HCT116 (cell line): ENCODE measurements at regions not wholly inside any gene's neighbourhood (a gene's known extent, or its start where the extent isn't known, plus 50 kb on each side); places are given as distances from the start of the nearest gene placed in this dataset.

Source experiments
- ATAC-seq: fragments of 200-7000 bp; cut with Tn5 transposase; 2 replicates; pipeline ENCODE4 v1.9.1; 2020; ENCODE audit warnings: mild to moderate bottlenecking, moderate library complexity
- BruUV-seq: library from RNA; stranded (reverse); fragments of 400-500 nt; replicated peaks from 2 replicates; lab custom pipeline; 2021; lab: Mats Ljungman, UMichigan
- CTCF ChIA-PET: fragments of 300-600 bp; sonication (Branson Sonifier 250); formaldehyde crosslinking; loops from one replicate; lab custom pipeline; 2021; ENCODE audit warnings: antibody characterized with exemption; lab: Charles Lee
- POLR2A ChIA-PET: fragments of 300-600, 350-600 bp; sonication (Branson Sonifier 250); formaldehyde crosslinking; loops from one replicate; lab custom pipeline; 2021; ENCODE audit warnings: antibody characterized with exemption; lab: Charles Lee
- RAD21 ChIA-PET, 2 experiments: fragments of 300-600 bp; sonication (Branson Sonifier 250); formaldehyde crosslinking; loops; one replicate each; lab custom pipeline; 2023; ENCODE audit warnings: low total read pairs in 2 of 2; ENCODE audit not compliant: uncharacterized antibody in 2 of 2, unreplicated experiment in 2 of 2, low non-redundant PET in 1 of 2; lab: Charles Lee
- DNase-seq: peaks from one replicate; pipeline ENCODE4 v3.0.0-alpha.2; 2010; ENCODE audit warnings: low read depth, low spot score
- H2AFZ ChIP-seq: fragments of 200-600 bp; shearing (Covaris generic), sonication (generic); 2 replicates; pipeline ENCODE4 v1.6.1; 2017; ENCODE audit warnings: low read depth, mixed run types, mixed read lengths, antibody characterized with exemption, low read length; ENCODE audit not compliant: poor library complexity, severe bottlenecking
- H3K27ac ChIP-seq: 2 replicates; pipeline ENCODE4 v1.5.1; 2012; ENCODE audit warnings: low read depth, low read length
- H3K27me3 ChIP-seq: fragments of 200-600 bp; sonication (generic); 2 replicates; pipeline ENCODE4 v1.6.1; 2016; ENCODE audit warnings: mixed run types, low read length, mixed read lengths; ENCODE audit not compliant: insufficient read depth
- H3K36me3 ChIP-seq, 2 experiments: fragments of 200-500 bp in 1 of 2; fragments of 200-600 bp in 1 of 2; sonication (Bioruptor generic) in 1 of 2; sonication (generic) in 1 of 2; 2 replicates each; pipeline versions ENCODE4 v1.5.1 to v1.6.1; 2014 to 2016; ENCODE audit warnings: low read length in 2 of 2, inconsistent platforms in 1 of 2, mixed read lengths in 1 of 2, mixed run types in 1 of 2; ENCODE audit not compliant: insufficient read depth in 2 of 2, control insufficient read depth in 1 of 2
- H3K4me1 ChIP-seq, 2 experiments: fragments of 200-600 bp in 1 of 2; sonication (generic) in 1 of 2; 2 replicates each; pipeline versions ENCODE4 v1.5.1 to v1.6.1; 2012 to 2017; ENCODE audit warnings: low read length in 2 of 2, inconsistent platforms in 1 of 2, mild to moderate bottlenecking in 1 of 2, mixed read lengths in 1 of 2, mixed run types in 1 of 2, moderate library complexity in 1 of 2; ENCODE audit not compliant: insufficient read depth in 2 of 2, control insufficient read depth in 1 of 2
- H3K4me2 ChIP-seq: fragments of 200-600 bp; sonication (generic); 2 replicates; pipeline ENCODE4 v1.6.1; 2017; ENCODE audit warnings: mixed run types, low read length, mixed read lengths
- H3K4me3 ChIP-seq, 2 experiments: fragments of 200-600 bp in 1 of 2; sonication (generic) in 1 of 2; replicated peaks in 1 of 2; 2 replicates each; pipeline ENCODE4 v1.5.1; 2011 to 2016; ENCODE audit warnings: low read length in 2 of 2, control low read depth in 1 of 2, low read depth in 1 of 2, mild to moderate bottlenecking in 1 of 2, mixed read lengths in 1 of 2, mixed run types in 1 of 2
- H3K79me2 ChIP-seq: fragments of 200-600 bp; sonication (generic); 2 replicates; pipeline ENCODE4 v1.6.1; 2017; ENCODE audit warnings: mild to moderate bottlenecking, mixed run types, low read length, moderate library complexity, mixed read lengths; ENCODE audit not compliant: insufficient read depth
- H3K9ac ChIP-seq: fragments of 200-600 bp; sonication (generic); 2 replicates; pipeline ENCODE4 v1.6.1; 2016; ENCODE audit warnings: low read length, mixed read lengths
- H3K9me2 ChIP-seq: fragments of 200-600 bp; sonication (generic), shearing (Covaris generic); 2 replicates; pipeline ENCODE4 v1.6.1; 2017; ENCODE audit warnings: mixed run types, mild to moderate bottlenecking, moderate library complexity; ENCODE audit not compliant: insufficient read depth
- H3K9me3 ChIP-seq, 2 experiments: fragments of 200-500 bp in 1 of 2; fragments of 200-600 bp in 1 of 2; sonication (Bioruptor generic) in 1 of 2; sonication (generic) in 1 of 2; 2 replicates each; pipeline ENCODE4 v1.6.1; 2014 to 2017; ENCODE audit warnings: low read length in 2 of 2, mixed read lengths in 2 of 2, inconsistent platforms in 1 of 2, low read depth in 1 of 2, mild to moderate bottlenecking in 1 of 2, mixed run types in 1 of 2, moderate library complexity in 1 of 2; ENCODE audit not compliant: control insufficient read depth in 1 of 2, insufficient read depth in 1 of 2
- H4K20me1 ChIP-seq: fragments of 200-600 bp; sonication (generic), shearing (Covaris generic); 2 replicates; pipeline ENCODE4 v1.6.1; 2017; ENCODE audit warnings: mixed run types, mild to moderate bottlenecking, moderate library complexity; ENCODE audit not compliant: insufficient read depth
- CBX3 ChIP-seq: IDR thresholded peaks from 2 replicates; pipeline ENCODE4 v1.6.1; 2012; ENCODE audit warnings: low read depth
- EGR1 ChIP-seq: IDR thresholded peaks from 2 replicates; pipeline ENCODE4 v1.6.1; 2012; ENCODE audit warnings: low read depth
- ELF1 ChIP-seq: IDR thresholded peaks from 2 replicates; pipeline ENCODE4 v1.6.1; 2012; ENCODE audit warnings: low read depth, borderline replicate concordance
- FOSL1 ChIP-seq: IDR thresholded peaks from 2 replicates; pipeline ENCODE4 v1.6.1; 2012; ENCODE audit warnings: low read depth
- JUND ChIP-seq: IDR thresholded peaks from 2 replicates; pipeline ENCODE4 v1.6.1; 2012
- POLR2A ChIP-seq: IDR thresholded peaks from 2 replicates; pipeline ENCODE4 v1.7.0; 2011; ENCODE audit warnings: borderline replicate concordance; ENCODE audit not compliant: insufficient read depth, insufficient read length; ENCODE audit errors: extremely low read depth
- RAD21 ChIP-seq: IDR thresholded peaks from 2 replicates; pipeline ENCODE4 v1.6.1; 2012; ENCODE audit warnings: low read depth, mild to moderate bottlenecking
- SIN3A ChIP-seq: IDR thresholded peaks from 2 replicates; pipeline ENCODE4 v1.6.1; 2012; ENCODE audit warnings: low read depth
- SP1 ChIP-seq: IDR thresholded peaks from 2 replicates; pipeline ENCODE4 v1.6.1; 2012; ENCODE audit warnings: low read depth
- SRF ChIP-seq: IDR thresholded peaks from 2 replicates; pipeline ENCODE4 v1.6.1; 2012; ENCODE audit warnings: low read depth
- YY1 ChIP-seq: IDR thresholded peaks from 2 replicates; pipeline ENCODE4 v1.6.1; 2011; ENCODE audit warnings: low read length, low read depth, moderate library complexity, mild to moderate bottlenecking; ENCODE audit not compliant: insufficient replicate concordance; ENCODE audit errors: extremely low read depth
- ZFX ChIP-seq: fragments of 450-650 bp; IDR thresholded peaks from 2 replicates; pipeline ENCODE4 v1.6.1; 2017
- ZNF274 ChIP-seq: fragments of 200-500 bp; sonication (Bioruptor generic); IDR thresholded peaks from 2 replicates; pipeline ENCODE4 v1.6.1; 2014; ENCODE audit warnings: mild to moderate bottlenecking, low read depth, low read length, inconsistent platforms
- intact Hi-C: fragments of 100-400 bp; cut with micrococcal nuclease; formaldehyde crosslinking; loops from 2 replicates; pipeline ENCODE4 v1.10.0; 2022
- TF ChIP-seq, protein P1 (sequence below): IDR thresholded peaks from 2 replicates; pipeline ENCODE4 v1.6.1; 2012
- TF ChIP-seq, protein P2 (sequence below), 3 experiments: fragments of 200-600 bp in 1 of 3; sonication (generic) in 1 of 3; IDR thresholded peaks in 2 of 3; conservative IDR thresholded peaks in 1 of 3; 2 replicates each; pipeline ENCODE4 v1.5.1; 2012 to 2017; ENCODE audit warnings: low read depth in 2 of 3, low read length in 2 of 3, antibody characterized with exemption in 1 of 3, borderline replicate concordance in 1 of 3, control low read depth in 1 of 3, mild to moderate bottlenecking in 1 of 3, mixed read lengths in 1 of 3, mixed run types in 1 of 3, moderate library complexity in 1 of 3; ENCODE audit not compliant: insufficient read depth in 1 of 3
- TF ChIP-seq, protein P3 (sequence below): IDR thresholded peaks from 2 replicates; pipeline ENCODE4 v1.6.1; 2011; ENCODE audit warnings: mild to moderate bottlenecking, low read length, moderate library complexity; ENCODE audit not compliant: insufficient replicate concordance; ENCODE audit errors: extremely low read depth

DNA sequence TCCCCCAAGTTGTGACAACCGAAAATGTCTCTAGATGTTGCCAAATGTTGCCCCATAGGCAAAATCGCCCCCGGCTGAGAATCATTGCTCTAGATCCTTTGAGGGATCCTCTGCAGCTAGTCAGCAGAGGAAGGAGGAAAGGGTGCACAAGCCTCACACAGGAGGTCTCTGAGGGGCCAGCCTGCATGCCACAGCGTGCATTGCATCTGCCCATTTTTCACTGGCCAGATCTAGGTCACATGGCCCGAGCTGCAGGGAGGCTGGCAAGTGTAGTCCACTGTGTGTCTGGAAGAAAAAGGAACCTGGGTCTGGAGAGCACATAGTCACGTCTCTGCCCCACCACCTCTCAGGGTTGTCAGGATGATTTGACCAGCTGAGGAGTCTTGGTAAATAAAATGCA, 138.2 kb downstream of the CCT6B start:
- TF ChIP-seq ZNF274: no peak
- TF ChIP-seq, protein P1, sequence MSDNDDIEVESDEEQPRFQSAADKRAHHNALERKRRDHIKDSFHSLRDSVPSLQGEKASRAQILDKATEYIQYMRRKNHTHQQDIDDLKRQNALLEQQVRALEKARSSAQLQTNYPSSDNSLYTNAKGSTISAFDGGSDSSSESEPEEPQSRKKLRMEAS: no peak
- no peak for TF ChIP-seq EGR1
- TF ChIP-seq FOSL1: no peak
- TF ChIP-seq ELF1: no peak
- no peak for TF ChIP-seq SIN3A
- TF ChIP-seq, protein P2, sequence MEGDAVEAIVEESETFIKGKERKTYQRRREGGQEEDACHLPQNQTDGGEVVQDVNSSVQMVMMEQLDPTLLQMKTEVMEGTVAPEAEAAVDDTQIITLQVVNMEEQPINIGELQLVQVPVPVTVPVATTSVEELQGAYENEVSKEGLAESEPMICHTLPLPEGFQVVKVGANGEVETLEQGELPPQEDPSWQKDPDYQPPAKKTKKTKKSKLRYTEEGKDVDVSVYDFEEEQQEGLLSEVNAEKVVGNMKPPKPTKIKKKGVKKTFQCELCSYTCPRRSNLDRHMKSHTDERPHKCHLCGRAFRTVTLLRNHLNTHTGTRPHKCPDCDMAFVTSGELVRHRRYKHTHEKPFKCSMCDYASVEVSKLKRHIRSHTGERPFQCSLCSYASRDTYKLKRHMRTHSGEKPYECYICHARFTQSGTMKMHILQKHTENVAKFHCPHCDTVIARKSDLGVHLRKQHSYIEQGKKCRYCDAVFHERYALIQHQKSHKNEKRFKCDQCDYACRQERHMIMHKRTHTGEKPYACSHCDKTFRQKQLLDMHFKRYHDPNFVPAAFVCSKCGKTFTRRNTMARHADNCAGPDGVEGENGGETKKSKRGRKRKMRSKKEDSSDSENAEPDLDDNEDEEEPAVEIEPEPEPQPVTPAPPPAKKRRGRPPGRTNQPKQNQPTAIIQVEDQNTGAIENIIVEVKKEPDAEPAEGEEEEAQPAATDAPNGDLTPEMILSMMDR (IDR thresholded peaks at IDR 0.05 in 2 of 3, conservative IDR thresholded peaks at IDR 0.05 in 1 of 3; ENCODE audit: borderline replicate concordance in 1 of 3, insufficient read depth in 1 of 3, low read depth in 2 of 3, low read length in 2 of 3): no peak
- TF ChIP-seq RAD21: no peak
- no peak for TF ChIP-seq CBX3
- TF ChIP-seq, protein P3, sequence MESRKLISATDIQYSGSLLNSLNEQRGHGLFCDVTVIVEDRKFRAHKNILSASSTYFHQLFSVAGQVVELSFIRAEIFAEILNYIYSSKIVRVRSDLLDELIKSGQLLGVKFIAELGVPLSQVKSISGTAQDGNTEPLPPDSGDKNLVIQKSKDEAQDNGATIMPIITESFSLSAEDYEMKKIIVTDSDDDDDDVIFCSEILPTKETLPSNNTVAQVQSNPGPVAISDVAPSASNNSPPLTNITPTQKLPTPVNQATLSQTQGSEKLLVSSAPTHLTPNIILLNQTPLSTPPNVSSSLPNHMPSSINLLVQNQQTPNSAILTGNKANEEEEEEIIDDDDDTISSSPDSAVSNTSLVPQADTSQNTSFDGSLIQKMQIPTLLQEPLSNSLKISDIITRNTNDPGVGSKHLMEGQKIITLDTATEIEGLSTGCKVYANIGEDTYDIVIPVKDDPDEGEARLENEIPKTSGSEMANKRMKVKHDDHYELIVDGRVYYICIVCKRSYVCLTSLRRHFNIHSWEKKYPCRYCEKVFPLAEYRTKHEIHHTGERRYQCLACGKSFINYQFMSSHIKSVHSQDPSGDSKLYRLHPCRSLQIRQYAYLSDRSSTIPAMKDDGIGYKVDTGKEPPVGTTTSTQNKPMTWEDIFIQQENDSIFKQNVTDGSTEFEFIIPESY: no peak
- no peak for TF ChIP-seq ZFX
- TF ChIP-seq YY1: no peak
- no peak for TF ChIP-seq SP1
- TF ChIP-seq POLR2A: no peak
- no peak for TF ChIP-seq JUND
- TF ChIP-seq SRF: no peak
- ATAC-seq (no peak), DNase-seq (no peak)
- ChIA-PET CTCF (no interaction called here), POLR2A (no interaction called here), RAD21 (no interaction called here)
- H3K36me3 ChIP-seq: no peaks in the 10 kb centered on the region
- no peak overlapping the region for H3K4me3 ChIP-seq
- H4K20me1 ChIP-seq: no peaks in the 10 kb centered on the region
- no peak overlapping the region for H3K9ac ChIP-seq
- BruUV-seq: no TSS peak
- H2AFZ ChIP-seq: no peak overlapping the region
- H3K4me2 ChIP-seq: no peak overlapping the region
- intact Hi-C loops: no loop called here
- H3K27me3 ChIP-seq: peaks cover 33% of the 10 kb centered on the region
- H3K9me3 ChIP-seq: no peaks in the 10 kb centered on the region
- no peaks in the 10 kb centered on the region for H3K79me2 ChIP-seq
- peaks cover 7% of the 10 kb centered on the region in 2 experiments; a peak in 3 of 4 replicates for H3K4me1 ChIP-seq
- H3K27ac ChIP-seq: no peak overlapping the region
- H3K9me2 ChIP-seq: no peaks in the 10 kb centered on the region
